ENCODE measurements at regions not wholly inside any gene's neighbourhood (a gene's known extent, or its start where the extent isn't known, plus 50 kb on each side); places are given as distances from the start of the nearest gene placed in this dataset.

DNA sequence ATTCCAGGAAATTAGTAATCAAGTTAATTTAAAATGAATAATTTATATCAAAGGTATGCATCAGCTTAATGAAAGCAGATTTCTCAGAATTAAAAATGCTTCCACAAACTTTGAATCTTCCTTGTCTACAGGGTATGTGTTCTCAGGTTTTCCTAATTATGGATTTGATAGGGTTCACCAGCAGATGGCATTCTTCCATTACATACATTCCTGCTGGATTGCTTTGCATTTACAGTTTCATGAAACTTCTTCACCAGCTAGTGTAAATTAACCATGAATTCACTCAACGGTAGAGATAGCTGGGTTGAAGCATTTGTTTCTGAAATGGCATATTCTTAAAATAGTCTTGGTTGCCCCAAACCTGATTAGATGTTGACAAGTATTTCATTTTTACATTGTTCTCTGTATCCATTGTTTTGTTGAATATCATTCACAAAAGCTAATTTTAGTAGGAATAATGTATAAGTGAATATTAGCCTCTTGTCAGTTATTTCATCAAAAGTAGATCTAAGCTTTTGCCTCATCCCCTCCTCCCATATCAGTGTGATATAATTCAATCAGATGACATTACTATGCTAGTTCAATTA, 68.7 kb upstream of the WDR41 start:
- Histone ChIP-seq H3K4me1 (no peaks in the 10 kb centered on the region), H3K4me3 (no peak overlapping the region), H3K36me3 (ENCODE audit: insufficient read depth in 1 of 2, low read depth in 1 of 2) (no peaks in the 10 kb centered on the region), H3K27ac (no peak overlapping the region), H3K9me3 (no peaks in the 10 kb centered on the region), H3K27me3 (ENCODE audit: insufficient read depth in 3 of 3, low read length in 2 of 3) (no peaks in the 10 kb centered on the region)
- DNase-seq: no peak
- no peak for ATAC-seq
- 14 to 35% (median 31%) methylated on average over 1 of the region's 1 CpG for WGBS, 3 donors
- TF ChIP-seq, protein P1, sequence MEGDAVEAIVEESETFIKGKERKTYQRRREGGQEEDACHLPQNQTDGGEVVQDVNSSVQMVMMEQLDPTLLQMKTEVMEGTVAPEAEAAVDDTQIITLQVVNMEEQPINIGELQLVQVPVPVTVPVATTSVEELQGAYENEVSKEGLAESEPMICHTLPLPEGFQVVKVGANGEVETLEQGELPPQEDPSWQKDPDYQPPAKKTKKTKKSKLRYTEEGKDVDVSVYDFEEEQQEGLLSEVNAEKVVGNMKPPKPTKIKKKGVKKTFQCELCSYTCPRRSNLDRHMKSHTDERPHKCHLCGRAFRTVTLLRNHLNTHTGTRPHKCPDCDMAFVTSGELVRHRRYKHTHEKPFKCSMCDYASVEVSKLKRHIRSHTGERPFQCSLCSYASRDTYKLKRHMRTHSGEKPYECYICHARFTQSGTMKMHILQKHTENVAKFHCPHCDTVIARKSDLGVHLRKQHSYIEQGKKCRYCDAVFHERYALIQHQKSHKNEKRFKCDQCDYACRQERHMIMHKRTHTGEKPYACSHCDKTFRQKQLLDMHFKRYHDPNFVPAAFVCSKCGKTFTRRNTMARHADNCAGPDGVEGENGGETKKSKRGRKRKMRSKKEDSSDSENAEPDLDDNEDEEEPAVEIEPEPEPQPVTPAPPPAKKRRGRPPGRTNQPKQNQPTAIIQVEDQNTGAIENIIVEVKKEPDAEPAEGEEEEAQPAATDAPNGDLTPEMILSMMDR (IDR thresholded peaks at IDR 0.05): peak; percentile 50
- intact Hi-C loops (cut with DNase I): loop anchor here in 1 of 2 donors (5.0 to 10.0 kb wide), 2 partner anchors 444 to 602 kb away; no protein-coding TSS in a partner anchor

DNA sequence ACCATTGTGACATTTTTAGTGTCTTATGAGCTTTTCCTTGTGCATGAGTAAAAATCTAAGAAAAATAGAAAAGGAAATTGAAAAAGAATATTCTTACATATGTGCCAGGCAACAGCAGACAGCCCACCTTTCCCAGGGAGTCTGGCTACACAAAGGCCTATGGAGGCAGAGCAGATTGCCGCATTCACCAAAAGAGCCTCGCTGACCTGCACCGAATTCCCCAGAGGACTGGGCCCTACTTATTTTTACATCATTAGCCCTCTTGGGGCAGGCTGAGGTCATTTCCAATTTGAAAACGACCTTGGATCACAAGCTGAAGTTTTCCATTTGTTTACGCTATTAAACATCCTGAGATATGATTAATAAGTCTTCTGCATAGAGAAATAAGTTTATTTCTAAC, 66.2 kb upstream of the WDR41 start:
- 56 to 68% (median 65%) methylated on average over 5 of the region's 5 CpGs for WGBS, 3 donors
- ATAC-seq (no peak), DNase-seq (no peak)
- intact Hi-C loops (cut with DNase I): no loop called here
- no peaks in the 10 kb centered on the region for H3K4me1 ChIP-seq
- no peaks in the 10 kb centered on the region for H3K36me3 ChIP-seq (ENCODE audit: insufficient read depth in 1 of 2, low read depth in 1 of 2)
- no peaks in the 10 kb centered on the region for H3K9me3 ChIP-seq
- H3K27me3 ChIP-seq (ENCODE audit: insufficient read depth in 3 of 3, low read length in 2 of 3): no peaks in the 10 kb centered on the region
- TF ChIP-seq, protein P1 (IDR thresholded peaks at IDR 0.05): no peak
- H3K4me3 ChIP-seq: no peak overlapping the region
- H3K27ac ChIP-seq: no peak overlapping the region

DNA sequence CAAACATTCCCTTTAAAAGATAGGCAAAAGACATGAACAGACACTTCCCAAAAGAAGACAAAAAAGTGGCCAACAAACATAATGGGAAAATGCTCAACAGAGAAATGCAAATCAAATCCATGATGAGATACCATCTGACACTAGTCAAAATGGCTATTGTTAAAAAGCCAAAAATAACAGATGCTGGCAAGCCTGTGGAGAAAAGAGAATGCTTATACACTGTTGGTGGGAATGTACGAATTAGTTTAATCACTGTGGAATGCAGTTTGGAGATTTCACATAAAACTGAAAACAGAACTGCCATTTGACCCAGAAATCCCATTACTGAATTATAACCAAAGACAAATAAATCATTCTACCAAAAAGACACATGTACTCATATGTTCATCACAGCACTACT, 58.3 kb upstream of the WDR41 start:
- TF ChIP-seq, protein P1 (IDR thresholded peaks at IDR 0.05): no peak
- no peaks in the 10 kb centered on the region for H3K4me1 ChIP-seq
- DNase-seq: no peak
- intact Hi-C loops (cut with DNase I): no loop called here
- peaks cover 6% of the 10 kb centered on the region for H3K9me3 ChIP-seq
- no peak overlapping the region for H3K27ac ChIP-seq
- no peak for ATAC-seq
- H3K4me3 ChIP-seq: no peak overlapping the region
- 27 to 34% (median 28%) methylated on average over 1 of the region's 1 CpG for WGBS, 3 donors
- no peaks in the 10 kb centered on the region for H3K27me3 ChIP-seq (ENCODE audit: insufficient read depth in 3 of 3, low read length in 2 of 3)
- no peaks in the 10 kb centered on the region for H3K36me3 ChIP-seq (ENCODE audit: insufficient read depth in 1 of 2, low read depth in 1 of 2)

DNA sequence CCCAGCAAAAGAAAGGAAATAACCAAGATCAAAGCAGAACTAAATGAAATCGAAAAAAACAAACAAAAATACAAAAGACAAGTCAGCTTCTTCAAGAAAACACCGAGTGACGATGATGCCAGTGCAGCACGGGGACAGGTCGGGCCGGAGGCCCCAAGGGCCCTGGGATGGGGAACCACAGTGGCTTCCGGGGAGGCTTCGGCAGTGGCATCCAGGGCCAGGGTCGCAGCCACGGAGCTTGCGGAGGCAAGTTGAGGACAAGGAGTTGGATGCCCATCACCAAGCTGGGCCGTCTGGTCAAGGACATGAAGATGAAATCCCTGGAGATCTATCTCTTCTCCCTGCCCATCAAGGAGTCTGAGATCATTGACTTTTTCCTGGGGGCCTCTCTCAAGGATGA, 53.2 kb upstream of the WDR41 start:
- no peaks in the 10 kb centered on the region for H3K4me1 ChIP-seq
- DNase-seq (no peak), ATAC-seq (no peak)
- H3K4me3 ChIP-seq: no peak overlapping the region
- H3K36me3 ChIP-seq (ENCODE audit: insufficient read depth in 1 of 2, low read depth in 1 of 2): no peaks in the 10 kb centered on the region
- H3K9me3 ChIP-seq: peaks cover 6% of the 10 kb centered on the region
- intact Hi-C loops (cut with DNase I): no loop called here
- TF ChIP-seq, protein P1 (IDR thresholded peaks at IDR 0.05): no peak
- WGBS, 3 donors: 95% methylated on average over 12 of the region's 12 CpGs
- H3K27ac ChIP-seq: no peak overlapping the region
- H3K27me3 ChIP-seq (ENCODE audit: insufficient read depth in 3 of 3, low read length in 2 of 3): no peaks in the 10 kb centered on the region

All from psoas muscle (tissue), 7 donors.